ENCODE measurements at regions not wholly inside any gene's neighbourhood (a gene's known extent, or its start where the extent isn't known, plus 50 kb on each side); places are given as distances from the start of the nearest gene placed in this dataset.

DNA sequence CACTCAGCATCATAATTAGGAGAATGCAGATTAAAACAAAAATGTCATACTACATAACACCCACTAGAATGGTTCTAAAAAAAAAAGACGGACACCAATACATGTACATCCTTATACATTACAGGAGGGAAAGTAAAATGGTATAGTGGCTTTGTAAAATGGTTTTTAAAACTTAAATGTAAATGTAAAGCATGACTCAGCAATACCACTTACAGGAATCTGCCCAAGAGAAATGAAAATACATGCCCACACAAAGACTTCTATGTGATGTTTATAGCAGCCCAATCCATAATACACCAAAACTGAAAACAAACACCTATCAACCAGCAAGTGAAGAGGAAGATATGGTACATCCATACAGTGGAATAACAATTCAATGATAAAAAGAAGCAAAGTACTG lies 939.1 kb upstream of the ACO1 start:
- Histone ChIP-seq H3K9me3 (replicated peaks; ENCODE audit: control insufficient read depth, insufficient read depth, low read length) (no peaks in the 10 kb centered on the region), H3K36me3 (ENCODE audit: control insufficient read depth in 2 of 2, insufficient read depth in 2 of 2, low read length in 1 of 2) (no peaks in the 10 kb centered on the region), H3K4me2 (ENCODE audit: control insufficient read depth, insufficient read depth) (no peak overlapping the region), H3K9ac (ENCODE audit: control insufficient read depth, insufficient read depth, low read length) (no peak overlapping the region), H2AFZ (ENCODE audit: control insufficient read depth, low read depth, low read length) (no peak overlapping the region), H3K27me3 (replicated peaks in 1 of 2; ENCODE audit: control insufficient read depth in 2 of 2, insufficient read depth in 2 of 2, low read length in 1 of 2) (no peaks in the 10 kb centered on the region), H3K79me2 (ENCODE audit: control insufficient read depth, insufficient read depth, low read length) (no peaks in the 10 kb centered on the region), H3K4me3 (no peak overlapping the region), H4K20me1 (ENCODE audit: control insufficient read depth, insufficient read depth) (no peaks in the 10 kb centered on the region), H3K4me1 (ENCODE audit: control insufficient read depth, insufficient read depth, low read length) (peaks cover 15% of the 10 kb centered on the region; the same call in 1 of the 2 replicates), H3K27ac (ENCODE audit: control insufficient read depth, insufficient read depth) (no peak overlapping the region)
- SMC1A ChIA-PET (ENCODE audit: uncharacterized antibody, unreplicated experiment), result interaction anchor here (1.2 kb wide), 1 partner anchor 97 kb away, joined by 4 read pairs; no protein-coding TSS in a partner anchor
- ATAC-seq (peak; percentile 19), FAIRE-seq (no peak), DNase-seq (ENCODE audit: low read depth, low spot score) (no peak)
- TF ChIP-seq BACH1 (IDR thresholded peaks at IDR 0.05; ENCODE audit: borderline replicate concordance), result peak; percentile 83
- TF ChIP-seq JUNB (IDR thresholded peaks at IDR 0.05), result no peak
- RAD21 ChIA-PET (ENCODE audit: unreplicated experiment), result no interaction called here
- no TSS peak for BruUV-seq (replicated peaks)
- intact Hi-C loops (cut with micrococcal nuclease; ENCODE audit: unreplicated experiment), result no loop called here
- 0% methylated on average over 1 of the region's 1 CpG for WGBS (ENCODE audit: insufficient coverage, insufficient replicate concordance, low lambda C conversion rate, missing lambda C conversion rate)
- in situ Hi-C loops (cut with MboI), result no loop called here
- CTCF ChIA-PET, result no interaction called here
- POLR2A ChIA-PET, result no interaction called here

DNA sequence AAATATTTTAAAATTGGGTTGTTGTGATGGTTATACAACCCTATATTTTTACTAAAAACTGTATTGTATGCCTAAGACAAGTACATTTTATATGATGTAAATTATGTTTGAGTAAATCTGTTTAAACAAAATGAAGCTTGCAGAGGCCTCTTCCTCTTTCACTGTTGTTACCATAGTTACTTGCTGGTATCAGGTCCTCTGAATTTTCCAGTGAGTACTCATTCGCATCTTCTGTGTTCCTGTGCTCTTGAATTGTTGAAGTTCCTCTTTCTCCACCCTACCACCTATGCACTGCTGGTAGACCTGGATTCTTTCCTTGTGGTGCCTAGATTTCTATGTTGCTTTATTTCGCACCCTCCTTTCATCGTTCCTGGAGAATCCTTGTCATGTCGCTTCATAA lies 938.5 kb upstream of the ACO1 start:
- ATAC-seq, result peak; percentile 77

More for the DNA sequence above, 938.5 kb upstream of the ACO1 start:
- intact Hi-C loops (cut with micrococcal nuclease; ENCODE audit: unreplicated experiment), result no loop called here
- no peak overlapping the region for H3K27ac ChIP-seq (ENCODE audit: control insufficient read depth, insufficient read depth)
- H3K9ac ChIP-seq (ENCODE audit: control insufficient read depth, insufficient read depth, low read length), result no peak overlapping the region
- BruUV-seq (replicated peaks), result no TSS peak
- ChIA-PET SMC1A (ENCODE audit: uncharacterized antibody, unreplicated experiment) (interaction anchor here (1.2 kb wide), 1 partner anchor 96 kb away, joined by 4 read pairs; no protein-coding TSS in a partner anchor), POLR2A (no interaction called here), RAD21 (ENCODE audit: unreplicated experiment) (no interaction called here), CTCF (no interaction called here)
- FAIRE-seq (peak; percentile 88), DNase-seq (ENCODE audit: low read depth, low spot score) (no peak)
- in situ Hi-C loops (cut with MboI), result no loop called here
- no peaks in the 10 kb centered on the region for H3K79me2 ChIP-seq (ENCODE audit: control insufficient read depth, insufficient read depth, low read length)
- no peaks in the 10 kb centered on the region for H3K9me3 ChIP-seq (replicated peaks; ENCODE audit: control insufficient read depth, insufficient read depth, low read length)
- no peaks in the 10 kb centered on the region for H3K27me3 ChIP-seq (replicated peaks in 1 of 2; ENCODE audit: control insufficient read depth in 2 of 2, insufficient read depth in 2 of 2, low read length in 1 of 2)
- H4K20me1 ChIP-seq (ENCODE audit: control insufficient read depth, insufficient read depth), result no peaks in the 10 kb centered on the region
- H2AFZ ChIP-seq (ENCODE audit: control insufficient read depth, low read depth, low read length), result no peak overlapping the region
- H3K4me1 ChIP-seq (ENCODE audit: control insufficient read depth, insufficient read depth, low read length), result peaks cover 15% of the 10 kb centered on the region; the same call in 1 of the 2 replicates
- no peak overlapping the region for H3K4me3 ChIP-seq
- peak in 1 of 2 experiments; percentile 40; a peak in 1 of 4 replicates for TF ChIP-seq IKZF2 (IDR thresholded peaks at IDR 0.05)
- no peak for TF ChIP-seq FOXK2 (IDR thresholded peaks at IDR 0.05)
- TF ChIP-seq SPI1 (IDR thresholded peaks at IDR 0.05; ENCODE audit: borderline replicate concordance, insufficient read depth, low read depth, low read length), result peak; percentile 60; the same call in 1 of the 2 replicates
- TF ChIP-seq BMI1 (IDR thresholded peaks at IDR 0.05; ENCODE audit: borderline replicate concordance), result peak; percentile 88
- TF ChIP-seq YBX1 (IDR thresholded peaks at IDR 0.05), result no peak
- WGBS (ENCODE audit: insufficient coverage, insufficient replicate concordance, low lambda C conversion rate, missing lambda C conversion rate), result 80% methylated on average over 4 of the region's 4 CpGs
- no peaks in the 10 kb centered on the region for H3K36me3 ChIP-seq (ENCODE audit: control insufficient read depth in 2 of 2, insufficient read depth in 2 of 2, low read length in 1 of 2)
- H3K4me2 ChIP-seq (ENCODE audit: control insufficient read depth, insufficient read depth), result peak overlapping the region; percentile 22; the same call in 1 of the 2 replicates
